GM19438 (cell line): ENCODE measurements at regions not wholly inside any gene's neighbourhood (a gene's known extent, or its start where the extent isn't known, plus 50 kb on each side); places are given as distances from the start of the nearest gene placed in this dataset.
"Not testable (repeated sequence)": the region's sequence is repeated elsewhere in the genome, so short reads cannot be mapped to it uniquely, and the experiment has no call there.

Experiments
- ATAC-seq: cut with Tn5 transposase; IDR thresholded peaks from one replicate; pipeline ENCODE4 v1.9.1; 2021; ENCODE audit warnings: low read depth; ENCODE audit not compliant: unreplicated experiment

GRCh38 chr6:167688123-167688522 is 138.6 kb upstream of the AFDN start:
- no peak for ATAC-seq

GRCh38 chr6:167689278-167689677 is 137.4 kb upstream of the AFDN start:
- ATAC-seq, result no peak

GRCh38 chr6:167689751-167690150 is 137.0 kb upstream of the AFDN start:
- ATAC-seq, result no peak

- ATAC-seq, result not testable (repeated sequence)
These were observed 136.4 kb upstream of the AFDN start for GRCh38 chr6:167690167-167690922.

GRCh38 chr6:167690931-167691330 is 135.8 kb upstream of the AFDN start:
- ATAC-seq, result no peak

GRCh38 chr6:167691533-167692312 is 135.0 kb upstream of the AFDN start:
- no peak for ATAC-seq

- ATAC-seq, result not testable (repeated sequence)
These were observed 133.2 kb upstream of the AFDN start for GRCh38 chr6:167693478-167693877.

- no peak for ATAC-seq
These were observed 130.9 kb upstream of the AFDN start for GRCh38 chr6:167695831-167696230.

GRCh38 chr6:167696296-167696695 is 130.4 kb upstream of the AFDN start:
- no peak for ATAC-seq

- no peak for ATAC-seq
These were observed 129.4 kb upstream of the AFDN start for GRCh38 chr6:167697316-167697715.

- no peak for ATAC-seq
These were observed 128.2 kb upstream of the AFDN start for GRCh38 chr6:167698540-167698939.

- ATAC-seq, result peak; percentile 92
These were observed 127.4 kb upstream of the AFDN start for GRCh38 chr6:167699141-167699931.

GRCh38 chr6:167700199-167700598 is 126.5 kb upstream of the AFDN start:
- no peak for ATAC-seq

GRCh38 chr6:167701010-167701409 is 125.7 kb upstream of the AFDN start:
- ATAC-seq, result no peak

GRCh38 chr6:167702241-167702827 is 124.4 kb upstream of the AFDN start:
- ATAC-seq, result no peak

- ATAC-seq, result no peak
These were observed 123.4 kb upstream of the AFDN start for GRCh38 chr6:167703347-167703746.

- ATAC-seq, result no peak
These were observed 122.9 kb upstream of the AFDN start for GRCh38 chr6:167703781-167704180.

- ATAC-seq, result no peak
These were observed 122.3 kb upstream of the AFDN start for GRCh38 chr6:167704396-167704901.

- no peak for ATAC-seq
These were observed 121.4 kb upstream of the AFDN start for GRCh38 chr6:167705211-167705750.
